ENCODE measurements at regions not wholly inside any gene's neighbourhood (a gene's known extent, or its start where the extent isn't known, plus 50 kb on each side); places are given as distances from the start of the nearest gene placed in this dataset.
"Not testable (repeated sequence)": the region's sequence is repeated elsewhere in the genome, so short reads cannot be mapped to it uniquely, and the experiment has no call there.

- DNase-seq: no peak
- intact Hi-C loops (cut with DNase I): no loop called here
Measured at GRCh38 chr4:177789610-177790009, 347.4 kb upstream of the AGA start.

DNA sequence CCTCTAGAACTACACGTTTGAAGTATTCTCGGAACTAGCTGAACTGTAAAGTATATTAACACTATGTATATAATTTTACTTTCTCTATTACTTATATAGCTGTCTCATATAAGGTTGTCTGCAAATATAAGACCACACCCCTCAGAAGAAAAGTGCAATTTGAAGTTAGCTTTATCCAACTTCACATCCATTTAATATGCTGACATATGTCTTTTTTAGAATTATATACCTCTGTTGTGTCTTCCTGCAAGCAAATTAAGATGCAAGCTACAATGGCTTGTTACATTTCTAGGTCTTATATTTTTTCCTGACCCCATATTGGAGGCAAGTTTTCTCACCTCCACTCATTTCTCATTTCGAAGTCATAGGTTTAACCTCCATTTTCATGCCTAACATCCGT is 349.0 kb upstream of the AGA start:
- intact Hi-C loops (cut with DNase I): no loop called here

DNA sequence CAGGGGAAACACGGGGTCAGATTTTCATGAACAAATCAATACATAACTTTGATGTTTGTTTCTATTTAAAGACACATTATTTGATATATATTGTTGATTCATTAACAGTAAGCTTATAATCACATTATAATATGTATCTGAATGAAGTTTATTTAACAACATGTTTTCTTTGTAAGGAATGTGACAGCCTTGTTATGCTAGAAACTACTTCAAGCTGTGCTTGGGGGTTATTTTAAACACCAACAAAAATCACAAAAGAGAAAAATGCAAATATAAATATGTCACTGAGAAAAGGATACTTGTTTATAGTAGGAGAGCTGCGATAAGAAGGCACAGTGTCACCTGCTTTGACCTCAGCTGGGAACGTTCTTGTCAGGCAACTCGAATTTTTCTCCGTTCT is 354.6 kb upstream of the AGA start:
- intact Hi-C loops (cut with DNase I): no loop called here
- DNase-seq: no peak

More for the DNA sequence above, 349.0 kb upstream of the AGA start:
- no peak for DNase-seq

- no peak for DNase-seq
- intact Hi-C loops (cut with DNase I): no loop called here
Measured at GRCh38 chr4:177798161-177798560, 355.9 kb upstream of the AGA start.

- DNase-seq: no peak
- intact Hi-C loops (cut with DNase I): no loop called here
Measured at GRCh38 chr4:177802162-177802561, 359.9 kb upstream of the AGA start.

DNA sequence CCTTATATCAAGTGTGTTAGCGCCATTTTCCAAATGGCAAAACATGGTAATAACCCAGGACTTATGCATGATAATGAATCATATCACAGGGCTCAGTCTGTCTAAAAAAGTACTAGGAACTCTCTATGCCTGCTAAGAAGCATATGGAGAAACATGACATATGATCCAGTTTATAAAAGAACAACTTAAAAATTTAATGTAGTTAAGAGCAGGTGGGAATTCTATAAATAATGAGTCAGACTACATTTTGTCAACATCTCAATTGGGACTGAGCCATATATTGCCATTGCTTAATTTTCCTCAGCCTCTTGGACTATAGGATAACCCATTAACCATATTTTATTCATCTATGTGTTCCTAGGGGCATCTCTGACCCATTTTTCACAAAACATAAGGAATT is 360.4 kb upstream of the AGA start:
- DNase-seq: no peak
- intact Hi-C loops (cut with DNase I): no loop called here

DNA sequence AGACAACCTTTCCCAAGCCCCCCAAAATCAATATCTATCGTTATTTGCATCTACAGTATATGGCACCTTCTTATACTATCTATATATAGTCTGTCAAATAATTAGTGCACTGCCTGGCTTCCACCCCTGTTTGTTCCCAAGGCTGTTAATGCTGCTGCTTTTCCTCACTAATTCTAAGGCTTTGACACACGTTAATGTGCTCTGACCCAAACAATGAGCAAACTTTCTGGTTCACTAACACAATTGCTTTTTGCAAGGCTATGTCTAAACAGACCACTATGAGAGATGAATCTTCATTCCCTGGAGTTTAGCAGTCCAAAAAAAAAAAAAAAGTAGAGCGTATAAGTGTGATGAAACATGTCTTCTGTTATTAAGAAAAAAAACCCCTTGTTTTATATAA is 360.9 kb upstream of the AGA start:
- DNase-seq: no peak
- intact Hi-C loops (cut with DNase I): no loop called here

DNA sequence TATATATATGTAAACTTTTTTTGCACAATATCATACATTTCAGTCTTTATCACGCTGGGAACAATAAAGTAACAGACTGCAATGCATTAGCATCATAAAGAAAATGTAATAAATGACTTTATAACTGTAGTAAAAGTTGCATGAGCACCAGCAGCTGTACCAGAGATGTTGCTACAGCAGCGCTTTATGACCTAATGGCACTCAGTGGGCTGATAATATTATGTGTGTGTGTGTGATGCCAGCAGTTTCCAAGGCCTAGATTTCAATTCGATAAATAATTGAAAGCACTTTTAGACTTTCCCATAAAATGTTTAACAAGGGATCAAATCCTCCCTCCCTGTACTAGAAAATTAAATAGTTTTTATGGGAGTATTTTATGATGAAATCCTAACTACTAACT is 367.6 kb upstream of the AGA start:
- intact Hi-C loops (cut with DNase I): no loop called here
- DNase-seq: no peak

GRCh38 chr4:177810220-177810619 is 368.0 kb upstream of the AGA start:
- intact Hi-C loops (cut with DNase I): no loop called here
- no peak for DNase-seq

- intact Hi-C loops (cut with DNase I): not testable (repeated sequence)
- DNase-seq: peak in 1 of 10 donors; percentile 51
Measured at GRCh38 chr4:177818392-177818791, 376.2 kb upstream of the AGA start.

GRCh38 chr4:177826973-177827372 is 384.7 kb upstream of the AGA start:
- intact Hi-C loops (cut with DNase I): no loop called here
- DNase-seq: no peak

DNA sequence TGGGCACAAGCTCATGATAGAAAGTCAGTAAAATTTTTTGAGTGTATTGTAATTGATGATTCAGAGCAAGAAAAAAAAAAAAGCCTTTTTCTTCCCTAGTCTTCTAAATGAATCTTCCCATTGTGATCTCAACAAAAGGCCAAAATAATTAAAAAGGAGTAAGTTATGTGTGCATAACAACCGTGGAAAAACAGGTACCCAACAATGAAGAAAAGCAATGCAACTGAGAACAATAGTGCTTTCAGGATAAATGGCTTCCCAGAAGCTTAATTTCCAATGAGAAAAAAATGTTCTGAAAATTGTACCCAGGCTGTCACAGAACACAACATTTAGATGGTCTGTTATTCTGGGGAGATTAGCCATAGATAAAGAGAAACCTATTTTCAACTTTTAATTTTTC is 399.0 kb upstream of the AGA start:
- intact Hi-C loops (cut with DNase I): no loop called here
- DNase-seq: no peak

GRCh38 chr4:177853229-177853628 is 411.0 kb upstream of the AGA start:
- no peak for DNase-seq
- intact Hi-C loops (cut with DNase I): no loop called here

- intact Hi-C loops (cut with DNase I): no loop called here
- DNase-seq: no peak
Measured at GRCh38 chr4:177855507-177856197, 413.4 kb upstream of the AGA start.

- no peak for DNase-seq
- intact Hi-C loops (cut with DNase I): no loop called here
Measured at GRCh38 chr4:177860171-177860570, 417.9 kb upstream of the AGA start.

- peak in 2 of 10 donors; percentile 50 to 64 for DNase-seq
- intact Hi-C loops (cut with DNase I): no loop called here
Measured at GRCh38 chr4:177861551-177862094, 419.4 kb upstream of the AGA start.

GRCh38 chr4:177862541-177863176 is 420.4 kb upstream of the AGA start:
- intact Hi-C loops (cut with DNase I): no loop called here
- peak in 3 of 10 donors; percentile 58 to 70 (median 63) for DNase-seq

- no peak for DNase-seq
- intact Hi-C loops (cut with DNase I): no loop called here
Measured at GRCh38 chr4:177879851-177880250, 437.6 kb upstream of the AGA start.

DNA sequence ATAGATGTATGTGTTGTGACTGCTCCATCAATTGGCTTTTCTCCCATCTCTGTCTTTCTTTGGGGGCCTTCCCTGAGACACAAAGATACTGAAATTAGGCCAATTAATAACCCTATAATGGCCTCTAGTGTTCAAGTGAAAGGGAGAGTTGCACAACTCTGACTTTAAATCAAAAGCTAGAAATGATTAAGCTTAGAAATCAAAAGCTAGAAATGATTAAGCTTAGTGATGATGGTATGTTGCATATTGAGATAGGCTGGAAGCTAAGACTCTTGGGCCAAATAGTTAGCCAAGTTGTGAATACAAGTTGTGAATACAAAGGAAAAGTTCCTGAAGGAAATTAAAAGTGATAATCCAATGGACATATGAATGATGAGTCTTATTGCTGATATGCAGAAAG is 452.9 kb upstream of the AGA start:
- no peak for DNase-seq
- intact Hi-C loops (cut with DNase I): no loop called here

- no peak for DNase-seq
- intact Hi-C loops (cut with DNase I): no loop called here
Measured at GRCh38 chr4:177901786-177902185, 459.5 kb upstream of the AGA start.

DNA sequence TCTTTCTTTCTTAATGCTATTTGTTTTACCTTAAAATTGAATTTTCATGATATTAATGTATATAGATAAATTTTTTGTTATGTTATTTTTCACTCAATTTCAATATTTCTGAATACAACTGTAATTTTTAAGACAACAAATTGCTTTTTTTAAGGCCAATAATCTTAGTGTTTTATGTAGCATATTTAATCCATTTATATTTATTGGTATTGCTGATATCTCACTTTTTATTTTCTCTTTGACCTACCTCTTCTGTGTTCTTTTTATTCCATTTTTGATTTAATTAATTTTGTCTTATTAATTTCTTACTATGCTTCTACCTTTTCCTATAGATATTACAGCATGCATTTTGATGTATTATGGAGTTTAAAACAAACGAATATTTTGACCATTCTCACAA is 460.1 kb upstream of the AGA start:
- intact Hi-C loops (cut with DNase I): no loop called here
- DNase-seq: no peak

DNA sequence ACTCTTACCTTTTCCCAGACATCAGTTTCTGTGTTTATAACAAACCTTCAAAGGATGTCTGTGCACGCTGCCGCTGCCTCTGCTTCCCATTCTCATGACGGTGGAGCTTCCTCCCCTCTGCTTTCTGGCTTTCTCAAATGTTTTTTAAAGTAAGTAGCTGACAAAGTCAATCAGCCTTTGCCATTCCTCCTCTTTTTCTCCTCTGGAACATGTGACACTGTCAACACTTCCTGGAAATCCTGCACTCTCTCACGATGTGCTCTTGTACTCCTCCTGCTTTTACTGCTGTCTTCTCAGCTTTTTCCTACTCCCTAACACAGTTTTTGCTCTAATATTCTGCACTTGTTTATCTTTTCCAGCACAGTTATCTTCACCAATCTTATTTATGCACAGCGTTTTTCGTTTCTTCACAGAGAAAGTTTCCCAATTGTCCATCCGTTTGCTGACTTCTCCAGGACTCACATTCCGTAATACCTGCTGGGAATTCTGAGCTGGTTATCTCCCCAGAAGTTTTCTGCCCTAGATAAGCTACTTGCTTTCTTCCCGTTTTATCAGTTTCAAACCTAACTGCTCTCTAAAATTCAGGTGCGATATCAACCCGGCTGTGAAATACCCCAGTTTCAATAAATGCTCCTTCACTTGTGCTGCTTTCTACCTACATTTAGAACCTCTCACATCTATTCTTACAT is 465.6 kb upstream of the AGA start:
- intact Hi-C loops (cut with DNase I): no loop called here
- no peak for DNase-seq
